ENCODE measurements at regions not wholly inside any gene's neighbourhood (a gene's known extent, or its start where the extent isn't known, plus 50 kb on each side); places are given as distances from the start of the nearest gene placed in this dataset.
"Not testable (repeated sequence)": the region's sequence is repeated elsewhere in the genome, so short reads cannot be mapped to it uniquely, and the experiment has no call there.

GRCh38 chr13:50396001-50396400, 380.8 kb downstream of the KCNRG start:
- CTCF ChIA-PET, result no interaction called here

GRCh38 chr13:50396618-50397017, 381.4 kb downstream of the KCNRG start:
- H3K27me3 Mint-ChIP-seq; H3K36me3 Mint-ChIP-seq; POLR2A ChIA-PET; H3K4me3 Mint-ChIP-seq; DNase-seq; H3K9me3 Mint-ChIP-seq; H3K4me1 Mint-ChIP-seq (ENCODE audit: low read depth); intact Hi-C loops (cut with micrococcal nuclease); H3K27ac Mint-ChIP-seq; CTCF ChIA-PET: not testable (repeated sequence)

More at GRCh38 chr13:50396001-50396400, 380.8 kb downstream of the KCNRG start:
- intact Hi-C loops (cut with micrococcal nuclease), result no loop called here
- no peaks in the 10 kb centered on the region for H3K4me1 Mint-ChIP-seq (ENCODE audit: low read depth)
- DNase-seq, result no peak
- H3K36me3 Mint-ChIP-seq, result no peaks in the 10 kb centered on the region
- peaks cover 1% of the 10 kb centered on the region for H3K27me3 Mint-ChIP-seq
- POLR2A ChIA-PET, result no interaction called here
- H3K4me3 Mint-ChIP-seq, result no peak overlapping the region
- no peaks in the 10 kb centered on the region for H3K9me3 Mint-ChIP-seq
- no peak overlapping the region for H3K27ac Mint-ChIP-seq

- Mint-ChIP-seq H3K27ac (no peak overlapping the region), H3K36me3 (no peaks in the 10 kb centered on the region), H3K9me3 (no peaks in the 10 kb centered on the region), H3K27me3 (peaks cover 1% of the 10 kb centered on the region), H3K4me1 (ENCODE audit: low read depth) (no peaks in the 10 kb centered on the region), H3K4me3 (no peak overlapping the region)
- CTCF ChIA-PET, result no interaction called here
- no peak for DNase-seq
- intact Hi-C loops (cut with micrococcal nuclease), result no loop called here
- POLR2A ChIA-PET, result no interaction called here
Observed at GRCh38 chr13:50400035-50400726, 384.9 kb downstream of the KCNRG start.

GRCh38 chr13:50401049-50401505, 385.8 kb downstream of the KCNRG start:
- no peaks in the 10 kb centered on the region for H3K9me3 Mint-ChIP-seq
- intact Hi-C loops (cut with micrococcal nuclease), result no loop called here
- no peak overlapping the region for H3K27ac Mint-ChIP-seq
- H3K4me3 Mint-ChIP-seq, result no peak overlapping the region
- peaks cover 2% of the 10 kb centered on the region for H3K27me3 Mint-ChIP-seq
- DNase-seq, result no peak
- H3K4me1 Mint-ChIP-seq (ENCODE audit: low read depth), result no peaks in the 10 kb centered on the region
- no peaks in the 10 kb centered on the region for H3K36me3 Mint-ChIP-seq
- ChIA-PET CTCF (interaction anchor here (0.8 kb wide), 1 partner anchor 459 kb away, joined by 3 read pairs; no protein-coding TSS in a partner anchor), POLR2A (no interaction called here)

- Mint-ChIP-seq H3K27me3 (peaks cover 3% of the 10 kb centered on the region), H3K4me3 (no peak overlapping the region), H3K4me1 (ENCODE audit: low read depth) (no peaks in the 10 kb centered on the region)
Observed at GRCh38 chr13:50401721-50402465, 386.6 kb downstream of the KCNRG start.

GRCh38 chr13:50403311-50403710, 388.1 kb downstream of the KCNRG start:
- no peak overlapping the region for H3K4me3 Mint-ChIP-seq
- intact Hi-C loops (cut with micrococcal nuclease), result no loop called here
- peaks cover 3% of the 10 kb centered on the region for H3K27me3 Mint-ChIP-seq
- no peaks in the 10 kb centered on the region for H3K4me1 Mint-ChIP-seq (ENCODE audit: low read depth)
- CTCF ChIA-PET, result no interaction called here
- no peaks in the 10 kb centered on the region for H3K36me3 Mint-ChIP-seq
- no peak overlapping the region for H3K27ac Mint-ChIP-seq
- POLR2A ChIA-PET, result no interaction called here
- H3K9me3 Mint-ChIP-seq, result no peaks in the 10 kb centered on the region
- no peak for DNase-seq

More at GRCh38 chr13:50401721-50402465, 386.6 kb downstream of the KCNRG start:
- ChIA-PET POLR2A (no interaction called here), CTCF (interaction anchor here (0.8 kb wide), 1 partner anchor 459 kb away, joined by 3 read pairs; no protein-coding TSS in a partner anchor)
- no peaks in the 10 kb centered on the region for H3K36me3 Mint-ChIP-seq
- no peak overlapping the region for H3K27ac Mint-ChIP-seq
- H3K9me3 Mint-ChIP-seq, result no peaks in the 10 kb centered on the region
- DNase-seq, result no peak
- intact Hi-C loops (cut with micrococcal nuclease), result no loop called here

GRCh38 chr13:50404116-50404515, 388.9 kb downstream of the KCNRG start:
- no peak overlapping the region for H3K4me3 Mint-ChIP-seq
- peaks cover 3% of the 10 kb centered on the region for H3K27me3 Mint-ChIP-seq
- no peaks in the 10 kb centered on the region for H3K9me3 Mint-ChIP-seq
- H3K36me3 Mint-ChIP-seq, result no peaks in the 10 kb centered on the region
- H3K4me1 Mint-ChIP-seq (ENCODE audit: low read depth), result no peaks in the 10 kb centered on the region
- no peak for DNase-seq
- POLR2A ChIA-PET, result no interaction called here
- no peak overlapping the region for H3K27ac Mint-ChIP-seq
- intact Hi-C loops (cut with micrococcal nuclease), result no loop called here
- CTCF ChIA-PET, result no interaction called here

- Mint-ChIP-seq H3K4me3 (no peak overlapping the region), H3K4me1 (ENCODE audit: low read depth) (no peaks in the 10 kb centered on the region), H3K27me3 (peaks cover 3% of the 10 kb centered on the region), H3K9me3 (no peaks in the 10 kb centered on the region), H3K27ac (no peak overlapping the region), H3K36me3 (no peaks in the 10 kb centered on the region)
- intact Hi-C loops (cut with micrococcal nuclease), result no loop called here
- POLR2A ChIA-PET, result no interaction called here
- CTCF ChIA-PET, result no interaction called here
- DNase-seq, result no peak
Observed at GRCh38 chr13:50404769-50405168, 389.5 kb downstream of the KCNRG start.

GRCh38 chr13:50406831-50407230, 391.6 kb downstream of the KCNRG start:
- Mint-ChIP-seq H3K27me3 (peaks cover 2% of the 10 kb centered on the region), H3K27ac (no peak overlapping the region), H3K36me3 (no peaks in the 10 kb centered on the region), H3K4me1 (ENCODE audit: low read depth) (peaks cover 4% of the 10 kb centered on the region), H3K4me3 (no peak overlapping the region), H3K9me3 (no peaks in the 10 kb centered on the region)
- CTCF ChIA-PET, result no interaction called here
- no peak for DNase-seq
- intact Hi-C loops (cut with micrococcal nuclease), result no loop called here
- POLR2A ChIA-PET, result no interaction called here

GRCh38 chr13:50408068-50408467, 392.8 kb downstream of the KCNRG start:
- no peak for DNase-seq
- Mint-ChIP-seq H3K27me3 (peaks cover 2% of the 10 kb centered on the region), H3K27ac (no peak overlapping the region), H3K4me3 (no peak overlapping the region), H3K4me1 (ENCODE audit: low read depth) (peaks cover 4% of the 10 kb centered on the region), H3K9me3 (no peaks in the 10 kb centered on the region), H3K36me3 (no peaks in the 10 kb centered on the region)
- CTCF ChIA-PET, result no interaction called here
- intact Hi-C loops (cut with micrococcal nuclease), result no loop called here
- POLR2A ChIA-PET, result no interaction called here

- ChIA-PET CTCF (no interaction called here), POLR2A (no interaction called here)
- Mint-ChIP-seq H3K9me3 (no peaks in the 10 kb centered on the region), H3K4me1 (ENCODE audit: low read depth) (peaks cover 4% of the 10 kb centered on the region), H3K27me3 (peaks cover 5% of the 10 kb centered on the region), H3K27ac (no peak overlapping the region), H3K4me3 (no peak overlapping the region), H3K36me3 (no peaks in the 10 kb centered on the region)
- no peak for DNase-seq
- intact Hi-C loops (cut with micrococcal nuclease), result no loop called here
Observed at GRCh38 chr13:50409220-50409619, 394.0 kb downstream of the KCNRG start.

- Mint-ChIP-seq H3K4me1 (ENCODE audit: low read depth) (peaks cover 4% of the 10 kb centered on the region), H3K36me3 (peaks cover 5% of the 10 kb centered on the region), H3K9me3 (peaks cover 8% of the 10 kb centered on the region), H3K4me3 (no peak overlapping the region), H3K27ac (no peak overlapping the region), H3K27me3 (peaks cover 3% of the 10 kb centered on the region)
- ChIA-PET POLR2A (no interaction called here), CTCF (no interaction called here)
- DNase-seq, result no peak
- intact Hi-C loops (cut with micrococcal nuclease), result no loop called here
Observed at GRCh38 chr13:50410921-50411746, 395.9 kb downstream of the KCNRG start.

All from activated CD4-positive, alpha-beta memory T cell treated with anti-CD3 and anti-CD28 coated beads for 36 hours (primary cell).